Activated T-cell treated with anti-CD3 and anti-CD28 coated beads, Interleukin-2, amount 50 U/mL, for 72 hours (primary cell): ENCODE measurements at regions not wholly inside any gene's neighbourhood (a gene's known extent, or its start where the extent isn't known, plus 50 kb on each side); places are given as distances from the start of the nearest gene placed in this dataset.

Source experiments
- ATAC-seq, 2 donors: fragments of 150-1000 bp; cut with Tn5 transposase; replicated peaks in 1 of 2; 2 replicates each; pipeline ENCODE4 v1.10.0; 2021; ENCODE audit warnings: moderate library complexity in 2 of 2, mild to moderate bottlenecking in 1 of 2
- DNase-seq, 2 donors: peaks; one replicate each; pipeline ENCODE4 v3.0.0; 2021 to 2022; ENCODE audit warnings: mixed read lengths in 1 of 2
- H3K27ac Mint-ChIP-seq: one replicate; pipeline ENCODE4 v1.8.0; 2022; ENCODE audit warnings: mild to moderate bottlenecking, moderate library complexity, mixed read lengths
- H3K27me3 Mint-ChIP-seq: one replicate; pipeline ENCODE4 v1.8.0; 2022; ENCODE audit warnings: low read depth, mixed read lengths
- H3K36me3 Mint-ChIP-seq, 2 donors: one replicate each; pipeline ENCODE4 v1.8.0; 2022; ENCODE audit warnings: mixed read lengths in 2 of 2, mild to moderate bottlenecking in 1 of 2; ENCODE audit not compliant: insufficient read depth in 2 of 2
- H3K4me1 Mint-ChIP-seq: one replicate; pipeline ENCODE4 v1.8.0; 2022; ENCODE audit warnings: low read depth, mixed read lengths
- H3K4me3 Mint-ChIP-seq, 2 donors: one replicate each; pipeline ENCODE4 v1.8.0; 2022; ENCODE audit warnings: mild to moderate bottlenecking in 2 of 2, mixed read lengths in 2 of 2, moderate library complexity in 2 of 2
- H3K9me3 Mint-ChIP-seq, 2 donors: one replicate each; pipeline ENCODE4 v1.8.0; 2022; ENCODE audit warnings: mixed read lengths in 2 of 2

- Mint-ChIP-seq H3K9me3 (peaks cover 5 to 6% of the 10 kb centered on the region in 2 donors), H3K4me3 (no peak overlapping the region), H3K27ac (no peak overlapping the region), H3K4me1 (no peaks in the 10 kb centered on the region), H3K36me3 (peaks cover 0 to 2% of the 10 kb centered on the region in 2 donors), H3K27me3 (no peaks in the 10 kb centered on the region)
- DNase-seq (no peak), ATAC-seq (no peak)
Observed at GRCh38 chr10:111954386-111954785, 229.2 kb downstream of the GPAM start.

- Mint-ChIP-seq H3K9me3 (peaks cover 5 to 6% of the 10 kb centered on the region in 2 donors), H3K27me3 (no peaks in the 10 kb centered on the region), H3K36me3 (peaks cover 0 to 2% of the 10 kb centered on the region in 2 donors), H3K4me1 (no peaks in the 10 kb centered on the region), H3K4me3 (no peak overlapping the region), H3K27ac (no peak overlapping the region)
- ATAC-seq (no peak), DNase-seq (no peak)
Observed at GRCh38 chr10:111956841-111957240, 226.7 kb downstream of the GPAM start.

- H3K4me1 Mint-ChIP-seq = no peaks in the 10 kb centered on the region
- DNase-seq (no peak), ATAC-seq (no peak)
- no peak overlapping the region for H3K27ac Mint-ChIP-seq
- H3K4me3 Mint-ChIP-seq = no peak overlapping the region
- H3K9me3 Mint-ChIP-seq = peaks cover 3 to 6% of the 10 kb centered on the region in 2 donors
- H3K27me3 Mint-ChIP-seq = no peaks in the 10 kb centered on the region
- no peaks in the 10 kb centered on the region for H3K36me3 Mint-ChIP-seq
Observed at GRCh38 chr10:111962951-111963350, 220.6 kb downstream of the GPAM start.

GRCh38 chr10:111967116-111967515 lies 216.4 kb downstream of the GPAM start:
- Mint-ChIP-seq H3K27ac (no peak overlapping the region), H3K27me3 (no peaks in the 10 kb centered on the region), H3K9me3 (peaks cover 3 to 6% of the 10 kb centered on the region in 2 donors), H3K4me3 (no peak overlapping the region), H3K36me3 (no peaks in the 10 kb centered on the region), H3K4me1 (no peaks in the 10 kb centered on the region)
- ATAC-seq (no peak), DNase-seq (no peak)

- H3K9me3 Mint-ChIP-seq = peaks cover 3 to 6% of the 10 kb centered on the region in 2 donors
- no peaks in the 10 kb centered on the region for H3K36me3 Mint-ChIP-seq
- H3K27me3 Mint-ChIP-seq = no peaks in the 10 kb centered on the region
- H3K27ac Mint-ChIP-seq = no peak overlapping the region
- no peak for DNase-seq
- ATAC-seq = no peak
- no peak overlapping the region for H3K4me3 Mint-ChIP-seq
- H3K4me1 Mint-ChIP-seq = no peaks in the 10 kb centered on the region
Observed at GRCh38 chr10:111967547-111967946, 216.0 kb downstream of the GPAM start.

- ATAC-seq = no peak
- Mint-ChIP-seq H3K36me3 (no peaks in the 10 kb centered on the region), H3K4me3 (no peak overlapping the region), H3K4me1 (no peaks in the 10 kb centered on the region), H3K9me3 (peaks cover 3 to 6% of the 10 kb centered on the region in 2 donors), H3K27me3 (no peaks in the 10 kb centered on the region), H3K27ac (no peak overlapping the region)
- DNase-seq = no peak
Observed at GRCh38 chr10:111968647-111969046, 214.9 kb downstream of the GPAM start.

GRCh38 chr10:111970111-111970510 lies 213.5 kb downstream of the GPAM start:
- Mint-ChIP-seq H3K9me3 (peaks cover 3 to 6% of the 10 kb centered on the region in 2 donors), H3K4me3 (no peak overlapping the region), H3K4me1 (no peaks in the 10 kb centered on the region), H3K36me3 (no peaks in the 10 kb centered on the region), H3K27ac (no peak overlapping the region), H3K27me3 (no peaks in the 10 kb centered on the region)
- no peak for ATAC-seq
- no peak for DNase-seq

- DNase-seq = no peak
- Mint-ChIP-seq H3K27ac (no peak overlapping the region), H3K4me1 (no peaks in the 10 kb centered on the region), H3K9me3 (no peaks in the 10 kb centered on the region), H3K27me3 (no peaks in the 10 kb centered on the region), H3K4me3 (no peak overlapping the region), H3K36me3 (no peaks in the 10 kb centered on the region)
- ATAC-seq = no peak
Observed at GRCh38 chr10:111972109-111972508, 211.5 kb downstream of the GPAM start.

- no peak for ATAC-seq
- no peak overlapping the region for H3K4me3 Mint-ChIP-seq
Observed at GRCh38 chr10:111973306-111973705, 210.3 kb downstream of the GPAM start.

GRCh38 chr10:111973826-111974225 lies 209.7 kb downstream of the GPAM start:
- ATAC-seq (no peak), DNase-seq (no peak)
- Mint-ChIP-seq H3K27ac (no peak overlapping the region), H3K9me3 (no peaks in the 10 kb centered on the region), H3K27me3 (no peaks in the 10 kb centered on the region), H3K4me1 (no peaks in the 10 kb centered on the region), H3K36me3 (no peaks in the 10 kb centered on the region), H3K4me3 (no peak overlapping the region)

More at GRCh38 chr10:111973306-111973705, 210.3 kb downstream of the GPAM start:
- no peaks in the 10 kb centered on the region for H3K36me3 Mint-ChIP-seq
- no peak overlapping the region for H3K27ac Mint-ChIP-seq
- H3K4me1 Mint-ChIP-seq = no peaks in the 10 kb centered on the region
- DNase-seq = no peak
- H3K9me3 Mint-ChIP-seq = no peaks in the 10 kb centered on the region
- H3K27me3 Mint-ChIP-seq = no peaks in the 10 kb centered on the region

- H3K36me3 Mint-ChIP-seq = no peaks in the 10 kb centered on the region
- no peak overlapping the region for H3K4me3 Mint-ChIP-seq
- H3K27me3 Mint-ChIP-seq = no peaks in the 10 kb centered on the region
- ATAC-seq = no peak
- no peaks in the 10 kb centered on the region for H3K4me1 Mint-ChIP-seq
- no peak for DNase-seq
- no peaks in the 10 kb centered on the region for H3K9me3 Mint-ChIP-seq
- H3K27ac Mint-ChIP-seq = no peak overlapping the region
Observed at GRCh38 chr10:111974325-111974724, 209.2 kb downstream of the GPAM start.

- Mint-ChIP-seq H3K27ac (no peak overlapping the region), H3K9me3 (no peaks in the 10 kb centered on the region), H3K36me3 (no peaks in the 10 kb centered on the region), H3K27me3 (peaks cover under 1% of the 10 kb centered on the region), H3K4me3 (no peak overlapping the region), H3K4me1 (no peaks in the 10 kb centered on the region)
- ATAC-seq (no peak), DNase-seq (no peak)
Observed at GRCh38 chr10:111976557-111976956, 207.0 kb downstream of the GPAM start.

- DNase-seq (no peak), ATAC-seq (no peak)
- H3K4me1 Mint-ChIP-seq = no peaks in the 10 kb centered on the region
- no peak overlapping the region for H3K27ac Mint-ChIP-seq
- H3K27me3 Mint-ChIP-seq = peaks cover 6% of the 10 kb centered on the region
- no peaks in the 10 kb centered on the region for H3K36me3 Mint-ChIP-seq
- no peaks in the 10 kb centered on the region for H3K9me3 Mint-ChIP-seq
- no peak overlapping the region for H3K4me3 Mint-ChIP-seq
Observed at GRCh38 chr10:111984057-111984456, 199.5 kb downstream of the GPAM start.

- Mint-ChIP-seq H3K27ac (no peak overlapping the region), H3K4me3 (no peak overlapping the region), H3K36me3 (no peaks in the 10 kb centered on the region), H3K27me3 (peaks cover 6% of the 10 kb centered on the region), H3K4me1 (no peaks in the 10 kb centered on the region), H3K9me3 (no peaks in the 10 kb centered on the region)
- no peak for ATAC-seq
- no peak for DNase-seq
Observed at GRCh38 chr10:111986079-111986478, 197.5 kb downstream of the GPAM start.
